ENCODE measurements at regions not wholly inside any gene's neighbourhood (a gene's known extent, or its start where the extent isn't known, plus 50 kb on each side); places are given as distances from the start of the nearest gene placed in this dataset.

- TF ChIP-seq CTCF (IDR thresholded peaks at IDR 0.05; ENCODE audit: insufficient read depth, low read depth, low read length) = no peak
- Histone ChIP-seq H3K27me3 (ENCODE audit: control insufficient read depth, insufficient read depth, low read length) (peaks cover 13% of the 10 kb centered on the region), H3K4me3 (ENCODE audit: low read depth, low read length) (no peak overlapping the region), H3K36me3 (ENCODE audit: control insufficient read depth, insufficient read depth, low read length) (no peaks in the 10 kb centered on the region)
- DNase-seq (ENCODE audit: low read depth) = no peak
- POLR2A ChIA-PET = no interaction called here
- CTCF ChIA-PET = no interaction called here
Observed at GRCh38 chr17:36827081-36827480, 110.2 kb upstream of the LHX1 start.

- ChIA-PET CTCF (no interaction called here), POLR2A (no interaction called here)
- Histone ChIP-seq H3K27me3 (ENCODE audit: control insufficient read depth, insufficient read depth, low read length) (peaks cover 11% of the 10 kb centered on the region), H3K36me3 (ENCODE audit: control insufficient read depth, insufficient read depth, low read length) (no peaks in the 10 kb centered on the region), H3K4me3 (ENCODE audit: low read depth, low read length) (no peak overlapping the region)
- no peak for DNase-seq (ENCODE audit: low read depth)
- TF ChIP-seq CTCF (IDR thresholded peaks at IDR 0.05; ENCODE audit: insufficient read depth, low read depth, low read length) = no peak
Observed at GRCh38 chr17:36829676-36830075, 107.6 kb upstream of the LHX1 start.

- ChIA-PET POLR2A (no interaction called here), CTCF (no interaction called here)
- peaks cover 9% of the 10 kb centered on the region for H3K27me3 ChIP-seq (ENCODE audit: control insufficient read depth, insufficient read depth, low read length)
- no peak overlapping the region for H3K4me3 ChIP-seq (ENCODE audit: low read depth, low read length)
- H3K36me3 ChIP-seq (ENCODE audit: control insufficient read depth, insufficient read depth, low read length) = no peaks in the 10 kb centered on the region
- TF ChIP-seq CTCF (IDR thresholded peaks at IDR 0.05; ENCODE audit: insufficient read depth, low read depth, low read length) = no peak
- DNase-seq (ENCODE audit: low read depth) = no peak
Observed at GRCh38 chr17:36833279-36833678, 104.0 kb upstream of the LHX1 start.

- CTCF ChIA-PET = interaction anchor here (0.8 kb wide), 1 partner anchor 117 kb away, joined by 3 read pairs; no protein-coding TSS in a partner anchor
- DNase-seq (ENCODE audit: low read depth) = no peak
- Histone ChIP-seq H3K27me3 (ENCODE audit: control insufficient read depth, insufficient read depth, low read length) (peaks cover 9% of the 10 kb centered on the region), H3K4me3 (ENCODE audit: low read depth, low read length) (no peak overlapping the region), H3K36me3 (ENCODE audit: control insufficient read depth, insufficient read depth, low read length) (no peaks in the 10 kb centered on the region)
- TF ChIP-seq CTCF (IDR thresholded peaks at IDR 0.05; ENCODE audit: insufficient read depth, low read depth, low read length) = no peak
- POLR2A ChIA-PET = no interaction called here
Observed at GRCh38 chr17:36835036-36835435, 102.2 kb upstream of the LHX1 start.

- Histone ChIP-seq H3K4me3 (ENCODE audit: low read depth, low read length) (no peak overlapping the region), H3K36me3 (ENCODE audit: control insufficient read depth, insufficient read depth, low read length) (no peaks in the 10 kb centered on the region), H3K27me3 (ENCODE audit: control insufficient read depth, insufficient read depth, low read length) (peaks cover 13% of the 10 kb centered on the region)
- POLR2A ChIA-PET = no interaction called here
- CTCF ChIA-PET = no interaction called here
- no peak for DNase-seq (ENCODE audit: low read depth)
- TF ChIP-seq CTCF (IDR thresholded peaks at IDR 0.05; ENCODE audit: insufficient read depth, low read depth, low read length) = no peak
Observed at GRCh38 chr17:36837195-36837938, 99.9 kb upstream of the LHX1 start.

Data from BJ (cell line).